Ishikawa (cell line): ENCODE measurements at regions not wholly inside any gene's neighbourhood (a gene's known extent, or its start where the extent isn't known, plus 50 kb on each side); places are given as distances from the start of the nearest gene placed in this dataset.

Experiments
- CEBPB ChIP-seq: IDR thresholded peaks from 2 replicates; pipeline ENCODE4 v1.6.1; 2012
- CREB1 ChIP-seq: IDR thresholded peaks from 2 replicates; pipeline ENCODE4 v1.6.1; 2012; ENCODE audit warnings: low read depth
- EGR1 ChIP-seq: IDR thresholded peaks from 2 replicates; pipeline ENCODE4 v1.6.1; 2012
- FOXM1 ChIP-seq: IDR thresholded peaks from 2 replicates; pipeline ENCODE4 v1.6.1; 2012; ENCODE audit warnings: low read depth, borderline replicate concordance
- YY1 ChIP-seq: IDR thresholded peaks from 2 replicates; pipeline ENCODE4 v1.6.1; 2012; ENCODE audit warnings: low read depth

- no peak for TF ChIP-seq EGR1
- no peak for TF ChIP-seq CEBPB
- TF ChIP-seq CREB1: no peak
- TF ChIP-seq FOXM1: no peak
- TF ChIP-seq YY1: no peak
Measured at GRCh38 chr2:60280238-60280637, 273.2 kb downstream of the BCL11A start.
